Embryonic facial prominence (tissue), 1 donor: ENCODE measurements at regions not wholly inside any gene's neighbourhood (a gene's known extent, or its start where the extent isn't known, plus 50 kb on each side); places are given as distances from the start of the nearest gene placed in this dataset.

Experiments used
- DNase-seq: peaks from one replicate; pipeline ENCODE4 v3.0.0-alpha.2; 2016; ENCODE audit errors: extremely low spot score

GRCh38 chr12:3336606-3337311, 154.2 kb upstream of the PRMT8 start:
- DNase-seq: no peak

GRCh38 chr12:3337944-3338343, 153.1 kb upstream of the PRMT8 start:
- DNase-seq: no peak

GRCh38 chr12:3339221-3339620, 151.8 kb upstream of the PRMT8 start:
- DNase-seq: no peak

GRCh38 chr12:3341594-3341993, 149.4 kb upstream of the PRMT8 start:
- DNase-seq: no peak

GRCh38 chr12:3342051-3342450, 149.0 kb upstream of the PRMT8 start:
- DNase-seq: no peak

GRCh38 chr12:3348055-3348454, 142.9 kb upstream of the PRMT8 start:
- no peak for DNase-seq

- DNase-seq: no peak
These were observed 140.6 kb upstream of the PRMT8 start for GRCh38 chr12:3350432-3350831.

- no peak for DNase-seq
These were observed 139.3 kb upstream of the PRMT8 start for GRCh38 chr12:3351731-3352130.

GRCh38 chr12:3352230-3352629, 138.8 kb upstream of the PRMT8 start:
- DNase-seq: no peak

- no peak for DNase-seq
These were observed 137.4 kb upstream of the PRMT8 start for GRCh38 chr12:3353621-3354020.

- DNase-seq: no peak
These were observed 136.4 kb upstream of the PRMT8 start for GRCh38 chr12:3354586-3354985.

GRCh38 chr12:3355378-3355900, 135.6 kb upstream of the PRMT8 start:
- DNase-seq: no peak

GRCh38 chr12:3357950-3358525, 133.0 kb upstream of the PRMT8 start:
- DNase-seq: no peak

GRCh38 chr12:3359478-3359877, 131.5 kb upstream of the PRMT8 start:
- no peak for DNase-seq

- no peak for DNase-seq
These were observed 129.9 kb upstream of the PRMT8 start for GRCh38 chr12:3361146-3361545.

- DNase-seq: no peak
These were observed 128.3 kb upstream of the PRMT8 start for GRCh38 chr12:3362737-3363136.

GRCh38 chr12:3363608-3364007, 127.4 kb upstream of the PRMT8 start:
- DNase-seq: no peak

- no peak for DNase-seq
These were observed 126.8 kb upstream of the PRMT8 start for GRCh38 chr12:3364226-3364625.

GRCh38 chr12:3364661-3365462, 126.1 kb upstream of the PRMT8 start:
- no peak for DNase-seq

- DNase-seq: no peak
These were observed 125.3 kb upstream of the PRMT8 start for GRCh38 chr12:3365463-3366411.

- no peak for DNase-seq
These were observed 124.4 kb upstream of the PRMT8 start for GRCh38 chr12:3366451-3367110.
